ENCODE measurements at regions not wholly inside any gene's neighbourhood (a gene's known extent, or its start where the extent isn't known, plus 50 kb on each side); places are given as distances from the start of the nearest gene placed in this dataset.
A peak's percentile ranks its signal among the peaks of the same experiment; 100 is the strongest.
"Not testable (repeated sequence)": the region's sequence is repeated elsewhere in the genome, so short reads cannot be mapped to it uniquely, and the experiment has no call there.

- Histone ChIP-seq H3K4me3 (ENCODE audit: low read length) (no peak overlapping the region), H3K36me3 (ENCODE audit: control insufficient read depth, insufficient read depth, low read length) (no peaks in the 10 kb centered on the region), H3K4me1 (ENCODE audit: control insufficient read depth, insufficient read depth, low read length) (no peaks in the 10 kb centered on the region), H3K27ac (ENCODE audit: low read length) (no peak overlapping the region), H3K9me3 (replicated peaks; ENCODE audit: control insufficient read depth, low read depth, low read length) (no peaks in the 10 kb centered on the region), H3K27me3 (ENCODE audit: control insufficient read depth, insufficient read depth, low read length) (no peaks in the 10 kb centered on the region)
- WGBS (ENCODE audit: insufficient coverage) = 22% methylated on average over 5 of the region's 7 CpGs
- DNase-seq = no peak
Observed at GRCh38 chr15:60162251-60162967, 158.3 kb downstream of the FOXB1 start.

GRCh38 chr15:60162968-60163355 lies 158.9 kb downstream of the FOXB1 start:
- no peaks in the 10 kb centered on the region for H3K4me1 ChIP-seq (ENCODE audit: control insufficient read depth, insufficient read depth, low read length)
- no peak overlapping the region for H3K27ac ChIP-seq (ENCODE audit: low read length)
- no peak for DNase-seq
- H3K4me3 ChIP-seq (ENCODE audit: low read length) = no peak overlapping the region
- no peaks in the 10 kb centered on the region for H3K27me3 ChIP-seq (ENCODE audit: control insufficient read depth, insufficient read depth, low read length)
- H3K9me3 ChIP-seq (replicated peaks; ENCODE audit: control insufficient read depth, low read depth, low read length) = no peaks in the 10 kb centered on the region
- 100% methylated on average over 1 of the region's 4 CpGs for WGBS (ENCODE audit: insufficient coverage)
- no peaks in the 10 kb centered on the region for H3K36me3 ChIP-seq (ENCODE audit: control insufficient read depth, insufficient read depth, low read length)

- Histone ChIP-seq H3K27me3 (ENCODE audit: control insufficient read depth, insufficient read depth, low read length) (no peaks in the 10 kb centered on the region), H3K4me1 (ENCODE audit: control insufficient read depth, insufficient read depth, low read length) (no peaks in the 10 kb centered on the region), H3K36me3 (ENCODE audit: control insufficient read depth, insufficient read depth, low read length) (no peaks in the 10 kb centered on the region), H3K4me3 (ENCODE audit: low read length) (no peak overlapping the region), H3K27ac (ENCODE audit: low read length) (no peak overlapping the region), H3K9me3 (replicated peaks; ENCODE audit: control insufficient read depth, low read depth, low read length) (no peaks in the 10 kb centered on the region)
- DNase-seq = no peak
- WGBS (ENCODE audit: insufficient coverage) = 60% methylated on average over 1 of the region's 3 CpGs
Observed at GRCh38 chr15:60165111-60165510, 161.0 kb downstream of the FOXB1 start.

GRCh38 chr15:60172143-60172542 lies 168.0 kb downstream of the FOXB1 start:
- Histone ChIP-seq H3K36me3 (ENCODE audit: control insufficient read depth, insufficient read depth, low read length) (no peaks in the 10 kb centered on the region), H3K4me3 (ENCODE audit: low read length) (no peak overlapping the region), H3K27ac (ENCODE audit: low read length) (no peak overlapping the region), H3K4me1 (ENCODE audit: control insufficient read depth, insufficient read depth, low read length) (no peaks in the 10 kb centered on the region), H3K9me3 (replicated peaks; ENCODE audit: control insufficient read depth, low read depth, low read length) (no peaks in the 10 kb centered on the region), H3K27me3 (ENCODE audit: control insufficient read depth, insufficient read depth, low read length) (no peaks in the 10 kb centered on the region)
- no peak for DNase-seq
- no CpG with 5 or more reads among the region's 1 CpG for WGBS (ENCODE audit: insufficient coverage)

- no CpG with 5 or more reads among the region's 2 CpGs for WGBS (ENCODE audit: insufficient coverage)
- Histone ChIP-seq H3K4me3 (ENCODE audit: low read length) (no peak overlapping the region), H3K36me3 (ENCODE audit: control insufficient read depth, insufficient read depth, low read length) (no peaks in the 10 kb centered on the region), H3K9me3 (replicated peaks; ENCODE audit: control insufficient read depth, low read depth, low read length) (no peaks in the 10 kb centered on the region), H3K27ac (ENCODE audit: low read length) (no peak overlapping the region), H3K27me3 (ENCODE audit: control insufficient read depth, insufficient read depth, low read length) (no peaks in the 10 kb centered on the region), H3K4me1 (ENCODE audit: control insufficient read depth, insufficient read depth, low read length) (no peaks in the 10 kb centered on the region)
- DNase-seq = no peak
Observed at GRCh38 chr15:60179786-60180391, 175.8 kb downstream of the FOXB1 start.

- H3K27me3 ChIP-seq (ENCODE audit: control insufficient read depth, insufficient read depth, low read length); H3K4me1 ChIP-seq (ENCODE audit: control insufficient read depth, insufficient read depth, low read length); H3K36me3 ChIP-seq (ENCODE audit: control insufficient read depth, insufficient read depth, low read length); H3K27ac ChIP-seq (ENCODE audit: low read length); H3K9me3 ChIP-seq (replicated peaks; ENCODE audit: control insufficient read depth, low read depth, low read length); H3K4me3 ChIP-seq (ENCODE audit: low read length); DNase-seq: not testable (repeated sequence)
- 93% methylated on average over 11 of the region's 11 CpGs for WGBS (ENCODE audit: insufficient coverage)
Observed at GRCh38 chr15:60181957-60182356, 177.8 kb downstream of the FOXB1 start.

GRCh38 chr15:60183366-60183765 lies 179.3 kb downstream of the FOXB1 start:
- H3K36me3 ChIP-seq (ENCODE audit: control insufficient read depth, insufficient read depth, low read length) = no peaks in the 10 kb centered on the region
- H3K9me3 ChIP-seq (replicated peaks; ENCODE audit: control insufficient read depth, low read depth, low read length) = no peaks in the 10 kb centered on the region
- H3K27ac ChIP-seq (ENCODE audit: low read length) = no peak overlapping the region
- no peaks in the 10 kb centered on the region for H3K4me1 ChIP-seq (ENCODE audit: control insufficient read depth, insufficient read depth, low read length)
- H3K4me3 ChIP-seq (ENCODE audit: low read length) = no peak overlapping the region
- no peak for DNase-seq
- H3K27me3 ChIP-seq (ENCODE audit: control insufficient read depth, insufficient read depth, low read length) = no peaks in the 10 kb centered on the region
- WGBS (ENCODE audit: insufficient coverage) = 75% methylated on average over 5 of the region's 6 CpGs

- H3K27me3 ChIP-seq (ENCODE audit: control insufficient read depth, insufficient read depth, low read length) = no peaks in the 10 kb centered on the region
- H3K9me3 ChIP-seq (replicated peaks; ENCODE audit: control insufficient read depth, low read depth, low read length) = no peaks in the 10 kb centered on the region
- H3K4me1 ChIP-seq (ENCODE audit: control insufficient read depth, insufficient read depth, low read length) = no peaks in the 10 kb centered on the region
- WGBS (ENCODE audit: insufficient coverage) = 97% methylated on average over 3 of the region's 8 CpGs
- no peak overlapping the region for H3K4me3 ChIP-seq (ENCODE audit: low read length)
- no peaks in the 10 kb centered on the region for H3K36me3 ChIP-seq (ENCODE audit: control insufficient read depth, insufficient read depth, low read length)
- H3K27ac ChIP-seq (ENCODE audit: low read length) = no peak overlapping the region
- no peak for DNase-seq
Observed at GRCh38 chr15:60184579-60184978, 180.5 kb downstream of the FOXB1 start.

GRCh38 chr15:60191016-60191415 lies 186.9 kb downstream of the FOXB1 start:
- no peak for DNase-seq
- no peaks in the 10 kb centered on the region for H3K4me1 ChIP-seq (ENCODE audit: control insufficient read depth, insufficient read depth, low read length)
- H3K27ac ChIP-seq (ENCODE audit: low read length) = no peak overlapping the region
- WGBS (ENCODE audit: insufficient coverage) = no CpG with 5 or more reads among the region's 6 CpGs
- H3K36me3 ChIP-seq (ENCODE audit: control insufficient read depth, insufficient read depth, low read length) = no peaks in the 10 kb centered on the region
- H3K27me3 ChIP-seq (ENCODE audit: control insufficient read depth, insufficient read depth, low read length) = no peaks in the 10 kb centered on the region
- H3K4me3 ChIP-seq (ENCODE audit: low read length) = no peak overlapping the region
- no peaks in the 10 kb centered on the region for H3K9me3 ChIP-seq (replicated peaks; ENCODE audit: control insufficient read depth, low read depth, low read length)

- no peaks in the 10 kb centered on the region for H3K27me3 ChIP-seq (ENCODE audit: control insufficient read depth, insufficient read depth, low read length)
- H3K4me3 ChIP-seq (ENCODE audit: low read length) = no peak overlapping the region
- H3K4me1 ChIP-seq (ENCODE audit: control insufficient read depth, insufficient read depth, low read length) = no peaks in the 10 kb centered on the region
- H3K27ac ChIP-seq (ENCODE audit: low read length) = no peak overlapping the region
- no CpG with 5 or more reads among the region's 2 CpGs for WGBS (ENCODE audit: insufficient coverage)
- H3K36me3 ChIP-seq (ENCODE audit: control insufficient read depth, insufficient read depth, low read length) = no peaks in the 10 kb centered on the region
- H3K9me3 ChIP-seq (replicated peaks; ENCODE audit: control insufficient read depth, low read depth, low read length) = no peaks in the 10 kb centered on the region
- peak; percentile 77 for DNase-seq
Observed at GRCh38 chr15:60191821-60192220, 187.7 kb downstream of the FOXB1 start.

Data from muscle of leg (tissue), 3 donors.